Neuronal stem cell (in vitro differentiated cells): ENCODE measurements at regions not wholly inside any gene's neighbourhood (a gene's known extent, or its start where the extent isn't known, plus 50 kb on each side); places are given as distances from the start of the nearest gene placed in this dataset.

ENCODE experiments used
- DNase-seq: peaks from one replicate; pipeline ENCODE4 v3.0.0-alpha.2; 2013; ENCODE audit warnings: low spot score
- H2AFZ ChIP-seq: one replicate; pipeline ENCODE4 v1.6.1; 2013; ENCODE audit warnings: mild to moderate bottlenecking, low read length, inconsistent platforms
- H2AK5ac ChIP-seq: 2 replicates; pipeline ENCODE4 v1.6.1; 2013; ENCODE audit warnings: low read depth, mild to moderate bottlenecking, inconsistent platforms, low read length, moderate library complexity, mixed read lengths
- H2BK120ac ChIP-seq: 2 replicates; pipeline ENCODE4 v1.6.1; 2013; ENCODE audit warnings: low read depth, mild to moderate bottlenecking, inconsistent platforms, low read length, moderate library complexity, mixed read lengths
- H2BK12ac ChIP-seq: one replicate; pipeline ENCODE4 v1.6.1; 2013; ENCODE audit warnings: low read length, inconsistent platforms
- H2BK15ac ChIP-seq: 2 replicates; pipeline ENCODE4 v1.6.1; 2013; ENCODE audit warnings: mild to moderate bottlenecking, low read length, inconsistent platforms, mixed read lengths
- H2BK5ac ChIP-seq: one replicate; pipeline ENCODE4 v1.6.1; 2013; ENCODE audit warnings: inconsistent platforms, mild to moderate bottlenecking, low read length, moderate library complexity
- H3K14ac ChIP-seq: one replicate; pipeline ENCODE4 v1.6.1; 2013; ENCODE audit warnings: low read length, inconsistent platforms
- H3K18ac ChIP-seq: 2 replicates; pipeline ENCODE4 v1.6.1; 2013; ENCODE audit warnings: low read length, inconsistent platforms
- H3K23ac ChIP-seq: 2 replicates; pipeline ENCODE4 v1.6.1; 2013; ENCODE audit warnings: low read depth, mild to moderate bottlenecking, mixed read lengths, low read length, inconsistent platforms; ENCODE audit not compliant: poor library complexity
- H3K27ac ChIP-seq: replicated peaks from 3 replicates; pipeline ENCODE4 v1.5.1; 2013; ENCODE audit warnings: low read length, inconsistent platforms
- H3K27me3 ChIP-seq, 3 experiments: 2 replicates each; pipeline ENCODE4 v1.6.1; 2013; ENCODE audit warnings: low read length in 3 of 3, mild to moderate bottlenecking in 2 of 3, inconsistent platforms in 1 of 3, low read depth in 1 of 3, mixed read lengths in 1 of 3, moderate library complexity in 1 of 3; ENCODE audit not compliant: control insufficient read depth in 3 of 3, insufficient read depth in 3 of 3
- H3K36me3 ChIP-seq, 2 donors: replicated peaks in 1 of 2; 2 replicates each; pipeline ENCODE4 v1.6.1; 2013; ENCODE audit warnings: low read length in 2 of 2; ENCODE audit not compliant: control insufficient read depth in 2 of 2, insufficient read depth in 2 of 2
- H3K4ac ChIP-seq: 2 replicates; pipeline ENCODE4 v1.6.1; 2013; ENCODE audit warnings: inconsistent platforms, mild to moderate bottlenecking, low read length, moderate library complexity
- H3K4me1 ChIP-seq, 2 donors: 1 replicate in 1 of 2; 2 replicates in 1 of 2; pipeline ENCODE4 v1.6.1; 2013; ENCODE audit warnings: low read length in 2 of 2, low read depth in 1 of 2; ENCODE audit not compliant: control insufficient read depth in 2 of 2, insufficient read depth in 1 of 2
- H3K4me2 ChIP-seq: one replicate; pipeline ENCODE4 v1.6.1; 2013; ENCODE audit warnings: mild to moderate bottlenecking, low read length, inconsistent platforms; ENCODE audit not compliant: insufficient read depth, poor library complexity, severe bottlenecking
- H3K4me3 ChIP-seq, 2 donors: 2 replicates each; pipeline ENCODE4 v1.5.1; 2013; ENCODE audit warnings: low read length in 2 of 2, mild to moderate bottlenecking in 2 of 2, inconsistent platforms in 1 of 2, moderate library complexity in 1 of 2
- H3K79me1 ChIP-seq: one replicate; pipeline ENCODE4 v1.6.1; 2013; ENCODE audit warnings: low read depth, mild to moderate bottlenecking, inconsistent platforms, low read length, moderate library complexity
- H3K9ac ChIP-seq: one replicate; pipeline ENCODE4 v1.6.1; 2013; ENCODE audit warnings: mild to moderate bottlenecking, low read depth, low read length, inconsistent platforms; ENCODE audit not compliant: poor library complexity
- H3K9me3 ChIP-seq, 2 donors: replicated peaks in 1 of 2; 2 replicates each; pipeline versions ENCODE3 to v1.6.1; 2013; ENCODE audit warnings: low read length in 2 of 2, mild to moderate bottlenecking in 2 of 2, inconsistent platforms in 1 of 2, low read depth in 1 of 2, mixed read lengths in 1 of 2, moderate library complexity in 1 of 2; ENCODE audit not compliant: control insufficient read depth in 2 of 2, insufficient read depth in 1 of 2
- H4K8ac ChIP-seq: one replicate; pipeline ENCODE4 v1.6.1; 2013; ENCODE audit warnings: low read depth, mild to moderate bottlenecking, inconsistent platforms, low read length, moderate library complexity
- H4K91ac ChIP-seq: one replicate; pipeline ENCODE4 v1.6.1; 2013; ENCODE audit warnings: low read length, low read depth, mild to moderate bottlenecking, inconsistent platforms; ENCODE audit not compliant: poor library complexity
- WGBS, 2 donors: extraction: QIAGEN DNeasy Blood & Tissue Kit; methylation state at CpG; one replicate each; pipeline ENCODE4 v1.1.7; 2013; ENCODE audit warnings: missing lambda C conversion rate in 2 of 2, mixed read lengths in 1 of 2; ENCODE audit not compliant: insufficient read length in 2 of 2, insufficient replicate concordance in 1 of 2; ENCODE audit errors: extremely low coverage in 2 of 2; 5-methylcytosine and 5-hydroxymethylcytosine counted together

- Histone ChIP-seq H3K18ac (no peak overlapping the region), H2BK5ac (no peak overlapping the region), H3K4me3 (no peak overlapping the region), H2BK12ac (no peak overlapping the region), H4K8ac (no peak overlapping the region), H3K36me3 (no peaks in the 10 kb centered on the region), H3K9me3 (no peaks in the 10 kb centered on the region), H3K27me3 (no peaks in the 10 kb centered on the region), H2AFZ (no peak overlapping the region), H3K4ac (no peak overlapping the region), H3K23ac (no peak overlapping the region), H3K79me1 (no peaks in the 10 kb centered on the region), H2BK15ac (no peak overlapping the region), H3K9ac (no peak overlapping the region), H3K27ac (no peak overlapping the region), H4K91ac (no peak overlapping the region), H3K14ac (no peak overlapping the region), H3K4me1 (peaks cover 0 to 6% of the 10 kb centered on the region in 2 donors), H3K4me2 (no peak overlapping the region), H2BK120ac (no peak overlapping the region), H2AK5ac (no peak overlapping the region)
- DNase-seq = no peak
- WGBS, 2 donors = no CpG with 5 or more reads among the region's 3 CpGs
Measured at GRCh38 chr11:42195289-42196013, 736.0 kb upstream of the LRRC4C start.

DNA sequence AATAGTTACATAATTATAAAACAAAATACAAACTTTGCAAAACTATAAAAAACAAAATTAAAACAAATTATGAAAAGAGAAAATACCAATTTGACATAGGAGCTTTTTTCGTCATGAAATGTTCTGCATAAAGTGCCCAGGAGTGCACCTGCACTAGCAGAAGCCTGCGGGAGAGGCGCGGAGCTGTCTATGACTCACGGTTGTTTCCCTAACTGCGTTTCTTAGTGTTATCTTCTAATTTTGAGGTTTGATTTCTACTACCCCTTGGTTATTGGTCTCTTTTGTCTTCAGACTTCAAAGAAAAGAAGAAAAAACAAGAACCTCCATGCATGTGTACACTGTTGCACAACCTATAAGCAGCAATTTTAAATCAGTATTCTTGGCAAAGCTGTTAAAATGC is 740.9 kb upstream of the LRRC4C start:
- Histone ChIP-seq H3K14ac (no peak overlapping the region), H4K91ac (no peak overlapping the region), H3K9ac (no peak overlapping the region), H3K18ac (no peak overlapping the region), H3K4me1 (no peaks in the 10 kb centered on the region), H2BK12ac (no peak overlapping the region), H3K9me3 (no peaks in the 10 kb centered on the region), H2BK15ac (no peak overlapping the region), H3K4me3 (no peak overlapping the region), H3K27me3 (no peaks in the 10 kb centered on the region), H2BK120ac (no peak overlapping the region), H4K8ac (no peak overlapping the region), H2AK5ac (no peak overlapping the region), H2BK5ac (no peak overlapping the region), H3K23ac (no peak overlapping the region), H3K79me1 (no peaks in the 10 kb centered on the region), H2AFZ (no peak overlapping the region), H3K4ac (no peak overlapping the region), H3K27ac (no peak overlapping the region), H3K36me3 (no peaks in the 10 kb centered on the region), H3K4me2 (no peak overlapping the region)
- DNase-seq = no peak
- WGBS, 2 donors = no CpG with 5 or more reads among the region's 6 CpGs

DNA sequence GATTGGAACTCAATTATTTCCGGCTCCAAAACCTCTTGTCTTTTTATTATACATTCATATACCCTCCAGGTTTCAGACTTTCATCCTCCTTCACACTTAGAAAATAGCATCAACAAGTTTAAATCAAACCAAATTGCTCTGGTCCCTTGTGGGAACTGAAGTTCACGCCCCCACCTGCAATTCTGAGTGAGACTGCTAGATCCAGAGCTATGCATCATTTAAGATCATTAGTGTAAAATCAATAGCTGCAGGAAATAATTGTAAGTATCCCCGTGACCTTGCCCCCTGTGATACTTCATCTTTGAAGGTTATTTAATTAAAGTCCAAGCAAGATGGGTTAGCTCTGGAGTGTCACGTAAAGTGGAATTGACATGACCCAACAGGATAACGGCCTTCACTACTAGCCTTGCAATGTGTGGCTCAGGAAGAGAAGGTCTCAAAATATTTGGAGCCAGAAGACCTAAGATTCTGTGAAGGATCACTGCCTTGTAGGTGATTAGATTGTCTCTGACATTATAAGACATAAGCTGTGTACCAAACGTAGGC is 742.2 kb upstream of the LRRC4C start:
- H3K4me3 ChIP-seq = no peak overlapping the region
- no peak overlapping the region for H4K8ac ChIP-seq
- no CpG with 5 or more reads among the region's 6 CpGs for WGBS, 2 donors

DNA sequence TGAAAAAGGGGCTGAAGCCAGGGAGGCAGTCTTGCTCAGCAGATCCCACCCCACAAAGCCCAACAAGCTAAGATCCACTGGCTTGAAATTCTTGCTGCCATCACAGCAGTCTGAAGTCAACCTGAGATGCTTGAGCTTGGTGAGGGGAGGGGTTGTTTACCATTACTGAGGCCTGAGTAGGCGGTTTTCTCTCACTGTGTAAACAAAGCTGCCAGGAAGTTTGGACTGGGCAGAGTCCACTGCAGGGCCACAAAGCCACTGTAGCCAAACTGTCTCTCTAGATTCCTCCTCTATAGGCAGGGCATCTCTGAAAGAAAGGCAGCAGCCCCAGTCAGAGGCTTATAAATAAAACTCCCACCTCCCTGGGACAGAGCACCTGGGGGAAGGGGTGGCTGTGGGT is 746.1 kb upstream of the LRRC4C start:
- Histone ChIP-seq H3K27ac (no peak overlapping the region), H3K4me1 (no peaks in the 10 kb centered on the region), H2AK5ac (no peak overlapping the region), H2BK120ac (no peak overlapping the region), H3K36me3 (no peaks in the 10 kb centered on the region), H3K23ac (no peak overlapping the region), H3K18ac (no peak overlapping the region), H4K91ac (no peak overlapping the region), H3K27me3 (no peaks in the 10 kb centered on the region), H2BK15ac (no peak overlapping the region), H3K4ac (no peak overlapping the region), H4K8ac (no peak overlapping the region), H3K9ac (no peak overlapping the region), H2BK5ac (no peak overlapping the region), H3K4me3 (no peak overlapping the region), H3K14ac (no peak overlapping the region), H3K4me2 (no peak overlapping the region), H3K9me3 (no peaks in the 10 kb centered on the region), H2AFZ (no peak overlapping the region), H2BK12ac (no peak overlapping the region), H3K79me1 (no peaks in the 10 kb centered on the region)
- no peak for DNase-seq
- no CpG with 5 or more reads among the region's 1 CpG for WGBS, 2 donors

More for the DNA sequence above, 742.2 kb upstream of the LRRC4C start:
- Histone ChIP-seq H2BK12ac (no peak overlapping the region), H3K18ac (no peak overlapping the region), H2BK15ac (no peak overlapping the region), H3K9ac (no peak overlapping the region), H3K4me1 (no peaks in the 10 kb centered on the region), H4K91ac (no peak overlapping the region), H3K36me3 (no peaks in the 10 kb centered on the region), H2BK120ac (no peak overlapping the region), H3K9me3 (no peaks in the 10 kb centered on the region), H3K4me2 (no peak overlapping the region), H3K27me3 (no peaks in the 10 kb centered on the region), H3K14ac (no peak overlapping the region), H3K27ac (no peak overlapping the region), H2AFZ (no peak overlapping the region), H3K23ac (no peak overlapping the region), H3K79me1 (no peaks in the 10 kb centered on the region), H2AK5ac (no peak overlapping the region), H3K4ac (no peak overlapping the region), H2BK5ac (no peak overlapping the region)
- DNase-seq = no peak
